Endometrium (tissue), 2 donors: ENCODE measurements at regions not wholly inside any gene's neighbourhood (a gene's known extent, or its start where the extent isn't known, plus 50 kb on each side); places are given as distances from the start of the nearest gene placed in this dataset.

Experiments
- FAIRE-seq: peaks from 2 replicates; lab custom pipeline; 2012; peaks lifted over from hg19 to GRCh38; lab: Jason Lieb, UNC
- donor health status: control.
- donor health status: control.

DNA sequence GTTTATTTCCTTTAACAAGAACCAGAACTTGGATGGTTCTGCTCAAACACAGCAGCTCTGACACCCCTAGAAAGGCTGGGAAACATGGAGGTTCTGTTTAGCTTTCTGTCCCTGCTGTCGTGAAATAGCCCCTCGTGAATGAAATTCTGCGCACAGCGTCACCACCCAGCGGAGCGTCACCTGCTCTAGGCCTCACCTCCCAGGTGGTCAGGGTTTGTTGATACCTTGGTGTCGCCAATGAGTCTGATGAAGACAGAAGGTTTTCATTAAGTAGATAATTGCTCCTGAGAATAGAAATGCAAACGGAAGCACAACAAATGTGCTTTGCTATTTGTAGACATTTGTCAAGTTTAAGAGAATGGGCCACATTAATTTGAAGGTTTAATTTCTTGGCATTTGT is 135.1 kb downstream of the EDN3 start:
- no peak for FAIRE-seq

DNA sequence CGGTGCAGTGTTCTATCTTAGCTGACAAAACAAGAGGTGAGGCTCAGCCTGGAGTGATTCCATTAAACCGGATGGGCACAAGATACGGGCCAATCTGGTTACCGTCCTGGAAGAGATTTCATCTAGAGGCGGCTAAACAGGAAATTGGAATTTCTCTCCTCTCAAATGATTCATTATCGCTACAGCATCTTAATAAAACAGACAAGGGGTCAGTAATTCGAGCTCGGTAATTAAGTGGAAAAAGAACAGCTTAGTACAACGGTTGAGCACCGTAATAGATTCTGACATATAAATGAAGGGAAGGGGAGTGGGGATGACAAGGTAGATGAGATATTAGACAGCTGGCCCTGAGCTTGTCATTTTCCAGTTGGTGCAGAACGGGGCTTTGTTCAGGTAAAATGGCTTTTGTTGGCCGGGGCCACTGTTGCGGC is 137.2 kb downstream of the EDN3 start:
- FAIRE-seq: no peak

DNA sequence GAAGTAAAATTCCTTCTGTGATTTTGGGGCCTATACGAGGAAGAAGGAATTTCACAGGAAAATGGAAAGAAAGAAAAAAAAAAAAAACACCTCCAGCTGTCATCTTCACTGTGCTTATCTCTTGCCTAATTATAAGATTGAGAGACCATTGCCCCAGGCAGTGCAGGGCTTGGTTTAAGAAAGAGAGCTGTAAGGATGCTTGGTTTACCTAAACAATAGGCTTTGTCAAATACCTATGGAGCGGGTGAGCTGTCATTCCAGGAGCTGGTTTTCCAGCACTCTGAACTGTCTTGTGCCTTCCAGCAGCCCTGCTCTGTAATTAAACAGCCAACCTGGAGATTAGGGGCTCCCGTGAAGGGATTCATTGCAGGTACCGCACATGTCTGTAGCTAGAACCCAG is 137.8 kb downstream of the EDN3 start:
- FAIRE-seq: no peak

DNA sequence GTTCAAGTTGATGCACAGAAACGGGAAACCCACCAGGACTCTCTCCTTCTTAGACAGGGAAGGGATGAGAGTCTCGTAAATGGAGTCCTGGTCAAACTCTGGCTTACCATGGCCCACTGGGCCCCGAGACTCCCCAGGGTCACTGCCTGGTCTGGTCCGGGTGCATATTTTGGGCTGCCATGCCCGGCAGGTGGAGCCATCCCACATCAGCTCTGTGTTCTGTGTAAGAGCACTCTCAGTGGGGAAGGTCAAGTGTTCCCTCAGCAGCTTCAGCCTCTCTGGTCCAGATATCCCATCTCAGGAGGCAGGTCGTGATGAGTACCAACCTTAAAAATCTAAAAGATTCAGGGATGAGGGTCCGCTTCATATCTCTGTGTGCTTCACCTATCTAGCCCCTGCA is 138.8 kb downstream of the EDN3 start:
- FAIRE-seq: no peak

DNA sequence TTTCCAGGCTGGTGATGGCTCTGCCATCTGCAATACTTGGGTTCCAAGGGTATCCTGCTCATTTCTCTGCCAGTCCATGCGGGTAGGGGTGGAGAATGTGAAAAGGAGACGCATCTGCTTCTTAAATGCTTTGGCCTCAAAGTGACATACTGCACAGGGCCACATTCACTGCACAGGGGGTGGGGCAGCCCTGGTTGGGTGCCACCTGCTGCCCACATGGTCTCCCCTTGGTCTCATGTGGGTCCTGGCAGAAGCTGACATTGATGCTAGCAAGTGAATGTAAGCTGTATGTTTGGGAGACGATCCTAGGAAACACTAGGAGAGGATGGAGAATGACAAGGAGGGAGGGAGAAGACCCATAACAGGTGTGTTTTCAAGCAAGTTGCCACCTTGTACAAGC is 140.9 kb downstream of the EDN3 start:
- no peak for FAIRE-seq

DNA sequence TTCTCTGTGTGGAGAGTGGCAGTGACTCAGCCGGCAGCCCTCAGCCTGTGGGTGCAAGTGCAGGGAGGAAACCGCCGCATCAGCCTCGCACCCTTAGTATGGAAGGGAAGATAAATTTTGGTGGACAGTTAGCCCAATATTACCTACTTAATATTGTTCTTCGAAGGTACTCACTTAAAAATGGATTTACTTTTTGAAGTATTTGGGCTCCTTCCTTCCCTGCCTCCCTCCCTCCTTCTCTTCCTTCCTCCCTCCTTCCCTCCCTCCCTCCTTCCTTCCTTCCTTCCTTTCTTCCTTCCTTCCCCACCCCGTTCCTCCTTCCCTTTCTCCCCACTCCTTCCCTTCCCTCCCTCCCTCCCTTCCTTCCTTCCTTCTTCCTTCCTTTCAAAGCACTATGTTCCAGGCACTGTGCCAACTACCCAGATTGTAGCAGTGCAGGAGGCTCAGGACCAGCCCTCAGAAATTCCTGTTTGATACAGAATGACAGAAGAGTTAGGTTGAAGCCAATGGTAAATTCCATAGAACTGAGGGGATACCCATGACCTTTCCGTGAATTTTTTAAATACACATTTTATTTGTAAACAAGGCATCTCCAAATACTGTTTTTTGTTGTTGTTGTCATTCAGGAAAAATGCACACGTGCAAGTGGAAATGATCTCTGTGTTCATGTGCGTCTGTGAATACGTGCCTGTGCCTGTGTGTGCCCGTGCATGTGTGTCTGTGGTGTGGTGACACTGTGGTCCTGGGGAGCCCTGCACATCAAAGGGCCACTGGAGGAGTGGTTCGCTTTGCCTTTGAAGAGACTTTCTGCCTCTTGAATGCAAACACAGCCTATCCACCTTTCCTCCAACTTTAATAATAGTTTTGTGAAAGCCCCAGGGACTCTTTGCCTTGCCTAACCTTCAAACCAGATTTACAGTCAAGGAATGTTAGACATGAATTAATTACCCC is 141.7 kb downstream of the EDN3 start:
- no peak for FAIRE-seq

DNA sequence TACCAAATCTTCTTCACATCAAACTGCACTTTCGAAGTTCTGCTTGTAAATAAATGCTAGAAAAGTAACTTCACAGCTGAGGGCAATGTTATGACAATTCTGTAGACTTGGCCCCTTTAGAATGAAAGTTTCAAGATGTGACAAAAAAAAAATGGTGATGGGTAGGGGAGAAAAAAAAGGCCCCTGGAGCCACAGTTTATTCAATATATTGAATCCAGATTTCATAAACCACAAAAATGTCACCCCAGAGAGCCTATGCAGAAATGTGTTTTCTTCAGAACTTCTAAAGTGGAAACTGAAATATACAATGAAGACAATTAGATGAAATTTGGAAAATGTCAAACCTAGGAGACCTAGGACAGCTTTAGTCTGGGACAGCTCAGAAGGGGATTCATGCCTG is 143.1 kb downstream of the EDN3 start:
- no peak for FAIRE-seq

DNA sequence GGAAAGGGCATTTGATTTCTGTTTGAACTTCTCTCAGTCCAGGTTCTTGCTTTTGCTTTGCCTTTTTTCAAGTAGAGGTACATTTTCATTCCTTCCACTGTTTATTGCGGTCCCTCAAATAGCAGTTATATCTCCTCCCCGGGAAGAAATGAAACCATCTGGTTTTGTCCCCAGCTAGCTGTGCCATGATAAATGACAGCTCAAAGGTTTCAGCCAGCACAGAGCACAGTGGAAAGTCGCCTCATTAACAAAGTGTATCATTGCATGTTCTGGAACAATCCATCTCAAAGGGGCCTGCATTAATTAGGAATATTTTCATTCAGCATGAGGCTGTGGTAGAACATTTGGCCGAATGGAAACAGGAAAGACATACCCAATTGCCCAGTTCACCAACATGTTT is 146.0 kb downstream of the EDN3 start:
- FAIRE-seq: no peak

DNA sequence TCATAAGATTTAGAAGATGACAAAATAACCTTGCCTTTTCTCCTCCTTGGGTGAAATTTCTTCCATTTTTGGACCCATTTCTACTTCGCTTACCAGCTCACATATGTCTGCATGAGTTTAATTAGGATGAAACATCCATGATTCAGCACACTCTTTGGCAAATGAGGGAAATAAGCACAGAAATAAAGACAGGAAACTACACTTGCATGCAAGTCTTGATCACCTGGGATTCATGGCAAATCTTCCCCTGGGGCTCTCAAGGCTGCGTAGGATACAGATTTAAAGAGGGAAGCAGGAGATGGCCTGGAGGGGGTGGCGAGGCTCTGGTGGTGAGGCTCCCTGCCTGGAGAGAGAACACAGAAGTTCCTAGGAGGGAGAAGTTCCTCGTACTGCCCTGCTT is 147.8 kb downstream of the EDN3 start:
- no peak for FAIRE-seq

DNA sequence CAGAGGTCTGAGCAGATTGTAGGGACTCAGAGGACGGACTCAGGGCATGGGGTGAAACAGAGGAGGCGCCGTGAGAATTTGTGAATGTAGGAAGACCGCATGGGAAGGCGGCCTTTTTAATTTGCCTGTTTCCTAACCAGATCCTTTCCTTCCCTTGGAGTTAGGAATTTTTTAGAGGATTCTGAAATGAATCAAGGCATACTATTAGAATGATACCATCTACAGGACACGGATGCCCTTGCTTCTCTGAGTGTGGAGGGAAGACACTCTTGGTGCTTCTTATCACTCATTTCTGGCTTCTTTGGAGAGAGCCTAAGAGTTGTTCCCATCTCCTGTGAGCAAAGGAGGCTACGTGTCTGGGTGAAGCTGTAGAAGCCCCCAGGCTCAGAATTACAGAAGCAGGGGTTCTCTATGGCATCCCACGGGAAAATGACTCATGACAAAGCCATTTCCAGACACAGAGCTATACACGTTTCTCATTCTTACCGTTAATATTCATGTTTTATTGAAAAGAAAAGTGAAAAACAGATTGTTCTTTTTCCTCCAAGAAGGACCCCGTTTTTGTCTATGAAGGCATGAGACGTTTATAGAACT is 148.5 kb downstream of the EDN3 start:
- FAIRE-seq: no peak

DNA sequence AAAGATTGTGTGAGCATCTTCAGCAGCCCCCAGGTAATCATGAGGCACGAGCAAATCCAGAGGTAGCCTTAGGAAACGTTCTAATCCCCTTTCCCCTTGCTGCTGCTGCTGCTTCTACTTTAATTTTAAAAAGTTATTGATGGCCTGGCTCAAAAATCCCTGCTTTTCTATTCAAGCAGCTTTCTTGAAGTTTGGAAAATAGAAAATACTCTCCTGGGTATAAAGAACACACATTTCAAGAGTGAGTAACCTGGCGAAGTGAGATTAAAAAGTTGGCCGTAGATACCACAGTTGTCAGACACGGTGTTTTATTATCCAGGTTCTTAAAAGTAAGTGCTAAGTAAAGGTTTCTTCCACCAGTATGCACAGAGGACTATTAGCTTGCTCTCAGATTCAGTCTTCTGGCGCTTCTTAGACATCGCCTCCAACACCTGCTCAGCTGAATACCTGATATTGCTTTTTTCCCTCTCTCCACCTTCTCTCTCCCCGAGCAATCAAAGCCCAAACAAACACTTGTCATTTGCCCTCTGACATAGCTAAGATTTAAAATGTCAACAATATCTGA is 150.7 kb downstream of the EDN3 start:
- FAIRE-seq: no peak

DNA sequence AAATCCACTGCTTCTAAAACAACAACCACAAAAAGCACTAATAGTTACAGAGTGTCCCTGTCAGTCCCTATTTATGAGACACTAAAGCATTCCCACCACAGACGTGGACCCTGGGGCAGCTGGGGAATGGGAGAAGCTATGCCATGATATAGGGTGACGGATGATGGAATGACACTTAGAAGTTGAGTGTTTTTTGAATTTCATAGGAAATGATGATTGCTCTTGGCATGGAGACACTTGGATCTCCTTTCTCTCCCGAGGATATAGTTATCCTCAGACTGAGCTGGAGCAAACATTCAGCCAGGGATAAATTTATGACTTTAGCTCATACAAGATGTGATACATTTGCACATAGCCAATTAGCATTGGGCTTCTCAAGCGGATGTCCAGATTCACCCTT is 151.2 kb downstream of the EDN3 start:
- FAIRE-seq: no peak

DNA sequence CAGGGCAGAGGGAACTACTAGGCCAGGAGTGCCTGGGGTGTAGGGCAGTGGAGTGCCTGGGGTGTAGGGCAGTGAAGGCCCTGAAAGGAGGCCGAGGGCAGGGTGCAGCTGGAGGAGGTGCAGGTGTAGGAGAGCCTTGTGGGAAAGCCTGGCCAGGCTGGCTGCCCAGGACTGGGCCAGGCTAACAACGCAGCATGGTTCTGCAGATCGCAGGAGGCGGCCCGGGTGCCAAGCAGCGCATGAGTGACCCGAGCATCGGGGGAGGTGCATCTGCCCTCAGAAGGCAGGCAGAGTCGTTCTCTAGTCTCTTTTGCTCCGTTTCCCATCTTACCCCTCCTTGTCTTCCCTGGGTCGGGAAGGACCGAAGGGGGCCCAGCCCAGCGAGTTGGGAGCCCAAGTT is 151.5 kb upstream of the PHACTR3 start:
- no peak for FAIRE-seq

DNA sequence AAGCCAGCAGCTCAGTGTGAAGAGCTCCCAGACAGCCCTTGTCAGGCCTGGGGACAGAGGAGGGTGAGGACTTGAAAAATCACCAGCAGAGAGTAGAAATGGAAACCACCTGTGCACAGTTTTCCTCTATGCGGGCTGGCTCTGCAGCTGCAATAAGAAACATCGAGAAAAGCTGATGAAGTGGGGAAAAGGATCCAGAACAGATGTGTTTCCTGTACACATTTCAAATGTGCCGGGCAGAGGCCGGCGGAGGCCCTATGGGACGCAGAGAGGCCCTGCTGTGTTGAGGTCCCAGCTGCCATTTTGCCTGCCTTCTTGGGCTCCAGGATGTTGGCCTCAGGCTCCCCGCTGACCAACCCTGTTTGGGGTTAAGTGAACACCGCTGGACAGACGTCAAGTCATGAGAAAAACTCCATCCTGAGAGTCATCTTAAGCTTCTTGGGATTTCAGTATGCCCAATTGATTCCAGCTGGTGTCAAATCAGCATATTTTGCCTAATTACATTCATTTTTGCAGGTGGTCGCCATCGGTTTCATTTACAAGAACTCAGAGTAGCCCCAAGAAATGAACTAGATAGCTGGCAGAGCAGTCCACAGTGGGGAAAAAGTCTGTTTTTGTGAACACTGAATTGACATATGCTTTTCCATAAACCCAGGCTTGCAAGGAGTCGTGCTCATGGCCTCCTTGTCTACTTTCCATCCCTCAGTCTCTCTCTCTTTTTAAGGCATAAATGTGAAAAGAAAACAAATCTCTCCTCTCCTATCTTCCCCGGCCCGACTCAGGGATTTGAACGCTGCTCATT is 150.4 kb upstream of the PHACTR3 start:
- no peak for FAIRE-seq

DNA sequence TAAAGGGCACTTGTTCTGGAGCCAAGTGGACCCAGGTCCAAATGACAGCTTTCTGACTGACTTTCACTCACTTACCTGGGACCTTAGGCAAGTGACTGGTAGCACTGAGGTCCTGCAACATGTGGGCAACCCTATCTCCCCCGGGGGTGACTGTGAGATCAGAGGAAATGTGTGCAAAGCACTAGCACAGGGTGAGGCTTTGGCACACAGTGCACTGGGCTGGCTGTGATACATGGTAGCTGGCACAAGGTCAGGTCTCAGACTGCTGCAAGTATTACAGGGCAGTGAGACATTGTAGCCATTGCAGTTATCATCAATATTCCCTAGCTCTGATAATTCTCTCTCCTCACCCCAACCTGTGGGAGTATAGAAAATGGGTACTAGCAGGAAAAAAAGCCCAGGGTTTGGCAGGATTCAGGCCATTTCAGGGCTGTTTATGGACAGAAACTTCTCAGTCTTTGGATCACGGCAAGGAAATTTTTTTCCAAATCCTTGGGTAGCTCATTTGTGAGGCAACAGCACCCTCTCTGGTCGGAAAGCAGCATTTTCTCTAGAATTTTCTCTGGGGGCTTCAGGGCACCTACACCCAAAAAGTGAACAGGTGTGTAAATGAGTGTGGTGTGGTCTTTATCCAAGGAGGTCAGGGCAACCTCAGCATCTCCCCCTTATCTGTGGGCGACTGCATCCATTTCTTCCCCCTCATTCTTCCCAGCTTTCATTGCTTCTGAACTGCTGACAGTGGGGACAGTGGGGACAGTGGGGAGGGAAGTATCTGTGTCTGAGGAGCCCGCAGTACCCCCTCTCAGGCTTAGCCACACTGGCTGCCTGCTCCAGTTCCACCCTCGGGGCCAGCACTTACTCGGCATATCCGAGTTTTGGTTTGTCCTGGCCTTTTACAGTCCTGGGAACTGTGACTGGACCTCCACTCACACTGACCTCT is 148.7 kb upstream of the PHACTR3 start:
- FAIRE-seq: no peak

DNA sequence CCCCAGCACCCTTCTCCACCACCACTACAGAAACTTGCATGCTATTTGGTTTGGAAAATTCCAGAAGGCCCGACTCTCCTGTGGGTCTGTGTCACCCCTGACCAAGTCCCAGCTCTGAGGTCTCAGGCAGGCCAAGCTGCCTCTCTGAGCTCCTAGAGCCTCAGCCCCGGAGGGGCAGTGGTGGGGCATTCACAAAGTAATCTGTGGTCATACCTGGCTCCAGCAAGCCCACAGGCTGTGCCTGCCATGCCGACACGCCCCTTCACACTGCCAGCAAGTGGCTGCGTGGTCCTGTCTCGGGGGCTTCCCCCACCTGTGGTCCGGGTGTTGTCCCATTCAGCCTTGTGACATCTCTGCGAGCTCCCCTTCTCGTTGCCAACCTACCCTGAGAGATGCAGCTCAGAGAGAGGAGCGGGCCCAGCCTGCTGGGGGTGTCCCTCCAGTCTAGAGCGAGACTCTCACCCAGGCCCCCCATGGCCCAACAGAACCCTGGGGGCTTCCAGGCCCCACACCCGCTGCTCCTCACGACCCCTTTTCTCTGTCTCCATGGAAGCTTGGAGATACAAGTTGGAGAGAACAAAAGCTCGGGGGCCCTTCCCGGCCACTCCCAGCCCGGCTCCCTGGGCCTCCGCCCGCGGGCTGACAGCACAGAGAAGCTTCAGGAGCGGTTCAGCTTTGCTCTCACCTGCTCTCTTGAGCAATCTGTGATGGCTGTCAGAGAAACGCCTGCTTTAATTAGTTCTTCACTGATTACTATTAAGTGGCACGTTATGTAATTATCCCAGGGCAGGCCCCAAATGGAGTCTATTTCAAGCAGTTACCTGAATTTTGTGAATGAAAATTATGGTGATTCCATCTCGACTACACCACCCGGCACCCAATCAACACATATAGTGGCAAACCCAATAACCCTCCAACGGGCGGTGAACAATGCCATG is 147.7 kb upstream of the PHACTR3 start:
- no peak for FAIRE-seq

DNA sequence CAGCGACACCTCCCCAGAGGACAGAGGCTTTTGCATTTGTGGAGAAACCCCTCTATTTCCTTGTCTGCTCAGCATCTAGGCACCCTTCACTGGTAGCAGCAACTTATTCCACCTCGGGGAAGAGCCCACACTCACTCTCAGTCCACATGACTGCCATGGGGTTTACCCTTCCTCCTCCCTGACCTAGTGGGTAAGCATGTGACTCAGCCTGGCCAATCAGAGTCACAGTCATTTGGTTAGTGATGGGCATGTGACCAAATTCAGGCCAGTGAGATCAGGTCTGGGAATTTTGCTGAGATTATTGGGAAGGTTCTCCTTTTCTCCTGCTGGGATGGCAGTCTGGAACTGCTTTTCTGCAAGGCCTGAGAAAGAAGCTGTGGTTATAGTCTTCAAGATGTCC is 145.7 kb upstream of the PHACTR3 start:
- FAIRE-seq: no peak

DNA sequence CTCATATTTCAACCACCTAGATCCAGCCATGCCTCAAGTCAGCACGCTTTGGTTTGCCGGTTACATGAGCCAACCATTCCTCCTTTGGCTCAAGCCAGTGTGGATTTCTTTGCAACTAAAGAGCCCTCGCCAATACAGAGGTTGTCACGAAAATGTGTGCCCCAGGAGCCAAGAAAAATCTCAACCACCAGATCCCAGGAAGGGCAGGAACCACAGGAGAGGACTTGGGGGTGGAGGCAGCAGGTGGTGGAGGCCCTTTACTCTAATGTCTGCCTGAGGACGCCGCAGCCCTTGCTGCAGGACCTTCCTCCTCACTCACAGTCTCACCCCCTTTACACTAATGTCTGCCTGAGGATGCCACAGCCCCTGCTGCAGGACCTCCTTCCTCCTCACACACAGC is 144.8 kb upstream of the PHACTR3 start:
- FAIRE-seq: no peak

DNA sequence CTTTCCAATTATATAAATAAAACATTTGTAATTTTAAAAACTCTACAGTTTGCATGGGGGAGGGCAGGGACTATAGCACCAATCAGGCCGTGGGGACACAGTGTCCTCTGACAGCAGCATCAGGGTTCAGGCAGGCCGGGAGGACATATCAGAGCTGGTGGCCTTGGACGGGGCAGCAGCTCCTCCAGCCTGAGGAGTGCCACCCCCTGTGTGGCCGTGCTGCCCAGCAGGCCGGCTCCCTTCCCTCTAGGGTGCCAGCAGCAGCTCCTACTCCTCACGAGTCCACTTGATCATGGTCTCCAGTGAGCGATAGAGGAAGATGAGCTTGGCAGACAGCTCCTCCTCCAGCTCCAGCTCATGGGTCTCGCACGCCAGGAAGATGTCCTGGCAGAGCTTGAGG is 144.0 kb upstream of the PHACTR3 start:
- no peak for FAIRE-seq

DNA sequence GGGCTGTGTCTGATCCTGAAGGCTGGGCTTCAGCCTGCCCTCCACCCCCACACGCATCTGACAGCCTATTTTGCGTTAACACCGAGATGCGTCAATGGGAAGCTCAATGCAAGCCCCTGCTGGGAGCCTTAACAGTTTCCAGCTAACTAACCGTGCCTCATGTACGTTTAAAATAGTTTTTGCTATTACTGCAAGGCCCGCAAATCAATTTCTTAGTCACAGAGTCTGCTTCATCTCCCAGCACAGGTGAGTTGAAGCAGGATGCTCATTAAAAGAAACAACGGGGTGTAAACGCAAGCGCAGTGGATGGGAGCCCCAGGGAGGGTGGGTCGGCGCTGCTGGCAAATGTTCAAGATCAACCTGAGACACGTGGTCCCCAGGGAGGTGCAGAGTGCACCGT is 142.8 kb upstream of the PHACTR3 start:
- no peak for FAIRE-seq
